ENCODE measurements at regions not wholly inside any gene's neighbourhood (a gene's known extent, or its start where the extent isn't known, plus 50 kb on each side); places are given as distances from the start of the nearest gene placed in this dataset.
"Not testable (repeated sequence)": the region's sequence is repeated elsewhere in the genome, so short reads cannot be mapped to it uniquely, and the experiment has no call there.

DNA sequence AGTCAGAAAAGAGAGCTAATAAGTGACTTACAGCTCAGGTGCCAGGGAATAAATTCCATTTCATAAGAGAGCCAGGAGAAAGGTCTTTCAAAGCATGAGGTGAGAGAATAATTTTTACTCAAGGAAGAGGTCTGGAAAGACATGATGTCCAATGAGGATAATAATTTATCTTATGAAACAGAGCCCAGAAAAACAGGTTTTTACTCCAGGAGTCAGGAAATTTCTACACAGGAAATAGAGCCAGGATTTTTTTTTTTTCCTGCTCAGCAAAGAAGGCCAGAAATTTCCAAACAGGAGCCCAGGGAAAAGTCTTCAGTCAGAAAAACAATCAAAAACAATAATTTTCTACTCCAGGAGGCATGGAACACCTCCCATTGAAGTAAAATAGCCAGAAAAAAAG is 1185.7 kb upstream of the TSPY4 start:
- no peak for DNase-seq (ENCODE audit: low read depth)

DNA sequence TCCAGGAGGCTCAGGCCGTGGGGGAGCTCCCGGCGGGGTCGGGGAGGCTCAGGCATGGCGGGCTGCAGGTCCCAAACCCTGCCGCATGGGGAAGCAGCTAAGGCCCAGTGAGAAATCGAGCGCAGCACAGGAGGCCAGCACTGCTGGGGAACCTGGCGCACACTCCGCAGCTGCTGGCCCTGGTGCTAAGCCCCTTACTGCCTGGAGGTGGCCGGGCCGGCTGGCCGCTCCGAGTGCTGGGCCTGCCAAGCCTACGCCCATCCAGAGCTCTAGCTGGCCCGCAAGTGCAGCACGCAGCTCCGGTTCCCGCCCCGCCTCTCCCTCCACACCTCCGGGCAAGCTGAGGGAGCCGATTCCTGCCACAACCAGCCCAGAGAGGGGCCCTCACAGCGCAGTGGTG is 1208.7 kb upstream of the TSPY4 start:
- no peak for DNase-seq (ENCODE audit: low read depth)

GRCh38 chrY:8125907-8126571 is 1211.2 kb upstream of the TSPY4 start:
- peak; percentile 67 for DNase-seq (ENCODE audit: low read depth)

GRCh38 chrY:8121825-8122224 is 1210.3 kb upstream of the AMELY start:
- peak; percentile 21 for DNase-seq (ENCODE audit: low read depth)

DNA sequence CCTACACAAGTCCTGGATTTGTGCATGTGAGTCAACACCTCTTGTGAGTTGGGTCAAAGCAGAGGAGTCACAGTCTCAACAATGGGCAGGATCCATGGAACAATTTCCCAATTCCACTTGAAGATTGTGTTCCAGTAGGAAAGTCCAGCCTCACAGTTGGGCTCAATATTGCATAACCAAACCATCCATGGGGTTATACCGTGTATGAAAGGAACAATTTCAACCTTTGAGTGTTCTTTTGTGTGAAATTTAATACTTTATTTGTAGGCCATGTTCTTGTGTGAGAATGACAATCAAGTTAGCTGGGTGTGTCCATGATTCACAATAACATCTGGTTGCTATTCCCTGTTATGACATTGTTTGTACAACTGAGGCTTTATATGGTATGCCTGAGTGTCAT is 1182.9 kb upstream of the AMELY start:
- DNase-seq (ENCODE audit: low read depth), result no peak

DNA sequence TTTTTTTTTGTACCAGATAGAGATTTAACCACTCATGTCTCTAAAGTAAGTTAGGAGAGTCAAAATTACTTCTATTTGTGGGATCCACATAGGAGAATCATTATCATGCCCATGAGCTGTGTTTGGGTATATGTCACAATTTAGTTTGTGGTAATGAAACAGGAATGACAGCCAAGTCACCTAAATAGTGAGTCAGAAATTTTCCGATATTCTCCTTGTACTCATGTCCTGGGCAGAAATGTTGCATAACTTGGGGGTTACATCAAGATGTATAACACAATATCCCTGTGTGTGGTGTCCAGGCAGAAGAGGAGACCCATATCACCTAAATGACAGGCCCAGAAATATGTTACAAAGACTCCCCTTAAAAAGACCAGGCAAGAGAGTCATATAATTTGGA is 1181.4 kb upstream of the AMELY start:
- DNase-seq (ENCODE audit: low read depth), result no peak

GRCh38 chrY:8085925-8086324 is 1174.4 kb upstream of the AMELY start:
- no peak for DNase-seq (ENCODE audit: low read depth)

GRCh38 chrY:8084192-8084591 is 1172.6 kb upstream of the AMELY start:
- no peak for DNase-seq (ENCODE audit: low read depth)

DNA sequence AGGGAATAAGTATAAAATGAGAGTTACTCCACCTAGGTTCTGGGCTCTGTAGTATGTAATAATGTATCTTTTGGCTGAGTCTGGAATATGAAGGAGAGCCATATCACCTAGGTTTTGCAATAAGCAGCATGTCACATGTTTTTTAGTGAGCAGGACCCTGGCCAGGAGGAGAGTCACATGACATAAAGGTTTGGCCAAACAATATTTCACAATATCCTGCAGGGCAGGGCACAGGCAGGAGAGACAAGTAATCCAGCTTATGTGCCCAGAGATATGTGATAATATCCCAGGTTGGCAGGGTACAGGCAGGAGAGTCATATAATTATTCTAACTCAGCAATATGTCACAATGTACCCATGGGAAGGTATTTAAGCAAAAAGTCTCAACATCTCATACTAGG is 1169.6 kb upstream of the AMELY start:
- DNase-seq (ENCODE audit: low read depth), result no peak

DNA sequence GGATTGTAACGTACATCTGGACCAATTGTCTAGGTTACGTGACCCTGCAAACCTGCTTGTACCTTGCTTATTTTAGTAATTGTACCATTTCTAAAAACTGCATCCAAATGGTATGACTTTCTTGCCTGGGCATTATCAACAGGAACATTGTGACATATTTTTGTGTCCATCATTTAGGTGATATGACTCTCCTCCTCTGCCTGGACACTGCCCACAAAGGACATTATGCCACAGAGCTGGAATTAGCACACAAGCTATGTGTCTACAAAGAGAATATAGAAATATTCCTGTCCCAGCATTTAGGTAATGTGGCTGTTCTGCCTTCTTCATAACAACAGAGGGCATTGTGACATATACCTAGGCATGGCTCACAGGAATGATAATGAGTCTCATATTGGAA is 1153.7 kb upstream of the AMELY start:
- DNase-seq (ENCODE audit: low read depth), result no peak

- no peak for DNase-seq (ENCODE audit: low read depth)
Measured at GRCh38 chrY:8064500-8064899, 1152.9 kb upstream of the AMELY start.

- DNase-seq (ENCODE audit: low read depth), result no peak
Measured at GRCh38 chrY:8063973-8064372, 1152.4 kb upstream of the AMELY start.

- DNase-seq (ENCODE audit: low read depth), result no peak
Measured at GRCh38 chrY:8058613-8059012, 1147.1 kb upstream of the AMELY start.

GRCh38 chrY:8051340-8051739 is 1139.8 kb upstream of the AMELY start:
- no peak for DNase-seq (ENCODE audit: low read depth)

DNA sequence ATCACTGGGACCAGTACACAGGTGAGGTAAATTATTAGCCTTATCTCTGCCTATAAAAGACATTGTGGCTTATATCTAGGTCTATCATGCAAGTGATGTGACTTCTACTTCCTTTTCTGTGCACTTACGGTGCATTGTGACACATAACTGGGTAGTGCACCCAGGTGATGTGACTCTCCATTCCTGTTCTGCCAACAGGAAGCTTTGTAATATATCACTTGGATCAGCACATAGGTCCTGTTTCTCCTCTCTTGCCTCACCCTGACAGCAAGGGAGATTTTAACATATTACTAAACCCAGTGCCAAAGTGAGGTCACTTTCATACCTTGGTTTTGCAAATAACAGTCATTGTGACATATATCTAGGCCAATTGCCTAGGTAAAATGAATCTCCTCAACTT is 1129.7 kb upstream of the AMELY start:
- no peak for DNase-seq (ENCODE audit: low read depth)

DNA sequence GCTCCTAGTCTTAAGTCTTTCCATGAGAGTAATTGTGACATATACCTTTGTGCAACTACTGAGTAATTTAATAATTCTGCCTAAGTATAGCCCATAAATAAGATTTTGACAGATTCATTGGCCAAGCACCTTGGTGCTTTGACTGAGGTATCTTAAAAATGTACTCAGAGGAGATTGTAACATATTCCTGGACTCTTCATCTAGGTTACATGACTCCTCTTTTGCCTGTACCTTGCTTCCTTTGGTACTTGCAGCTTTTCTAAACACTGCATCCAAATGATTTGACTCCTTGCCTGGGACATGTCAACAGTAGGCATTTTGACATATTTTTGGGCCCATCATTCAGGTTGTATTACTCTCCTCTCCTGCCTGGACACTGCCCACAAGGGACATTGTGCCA is 1125.0 kb upstream of the AMELY start:
- DNase-seq (ENCODE audit: low read depth), result no peak

DNA sequence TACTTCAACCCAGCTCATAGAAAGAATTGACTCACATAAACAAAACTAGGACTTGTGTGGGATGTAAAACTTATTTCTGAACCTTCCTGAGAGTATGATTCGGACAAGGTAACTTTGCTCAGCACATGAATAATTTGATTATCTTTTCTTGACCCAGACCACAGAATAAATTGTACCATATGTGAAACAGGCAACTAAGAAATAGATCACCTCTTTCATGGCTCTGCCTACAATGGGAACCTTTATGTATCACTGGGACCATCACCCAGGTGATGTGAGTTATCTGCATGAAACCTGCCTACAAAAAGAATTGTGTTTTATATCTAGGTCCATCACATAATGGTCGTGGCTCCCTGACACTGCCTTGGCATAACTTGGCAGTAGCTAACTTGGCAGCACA is 1124.1 kb upstream of the AMELY start:
- no peak for DNase-seq (ENCODE audit: low read depth)

DNA sequence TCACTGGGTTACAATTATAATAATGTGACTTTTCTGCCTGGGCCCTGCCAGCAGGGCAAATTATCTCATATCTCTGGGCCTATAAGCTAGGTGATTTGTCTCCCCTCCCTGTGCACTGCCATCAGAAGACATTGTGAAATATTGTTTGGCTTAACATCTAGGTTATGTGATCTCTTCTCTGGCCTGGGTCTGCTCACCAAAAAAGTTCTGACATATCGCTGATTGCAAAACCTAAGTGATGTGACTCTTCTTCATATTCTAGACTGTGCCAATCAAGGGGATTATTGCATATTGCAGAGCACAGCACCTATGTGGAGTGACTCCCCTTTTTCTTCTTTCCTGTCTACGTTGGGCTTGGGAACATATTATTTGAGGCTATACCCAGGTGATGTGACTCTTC is 1123.1 kb upstream of the AMELY start:
- DNase-seq (ENCODE audit: low read depth), result no peak

DNA sequence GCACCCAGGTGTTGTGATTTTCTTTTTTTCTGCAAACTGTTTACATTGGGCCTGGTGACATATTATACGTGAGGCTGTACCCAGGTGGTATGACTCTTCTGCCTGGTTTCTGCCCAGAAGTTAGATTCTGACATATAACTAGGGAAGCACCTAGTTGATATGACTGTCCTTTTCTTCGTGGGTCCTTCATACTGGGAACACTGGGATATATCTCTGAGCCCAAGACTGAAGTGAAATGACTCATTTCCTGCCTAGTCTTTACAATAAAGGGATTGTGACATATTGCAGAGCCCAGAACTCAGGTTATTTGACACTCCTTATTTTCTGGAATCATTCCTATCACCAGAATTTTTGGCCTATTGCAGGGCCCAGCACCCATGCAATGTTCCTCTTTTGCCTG is 1121.6 kb upstream of the AMELY start:
- no peak for DNase-seq (ENCODE audit: low read depth)

DNA sequence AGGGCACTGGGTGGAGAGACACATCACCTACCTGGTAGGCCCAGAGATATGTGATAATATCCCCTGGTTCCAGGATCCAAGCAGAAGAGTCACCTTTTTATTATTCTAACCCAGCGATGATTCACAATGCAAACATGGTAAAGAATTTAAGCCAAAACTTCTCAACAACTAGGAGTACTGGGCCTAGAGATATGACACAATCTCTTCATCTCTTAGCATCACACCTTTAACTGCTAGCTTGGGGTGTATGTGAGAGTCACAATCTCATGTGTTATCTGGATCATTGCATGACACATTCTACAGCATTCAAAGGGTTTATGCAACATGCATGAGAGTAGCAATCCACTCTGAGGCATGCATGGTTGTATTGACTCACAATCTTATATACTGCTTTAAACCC is 1109.0 kb upstream of the AMELY start:
- no peak for DNase-seq (ENCODE audit: low read depth)

DNA sequence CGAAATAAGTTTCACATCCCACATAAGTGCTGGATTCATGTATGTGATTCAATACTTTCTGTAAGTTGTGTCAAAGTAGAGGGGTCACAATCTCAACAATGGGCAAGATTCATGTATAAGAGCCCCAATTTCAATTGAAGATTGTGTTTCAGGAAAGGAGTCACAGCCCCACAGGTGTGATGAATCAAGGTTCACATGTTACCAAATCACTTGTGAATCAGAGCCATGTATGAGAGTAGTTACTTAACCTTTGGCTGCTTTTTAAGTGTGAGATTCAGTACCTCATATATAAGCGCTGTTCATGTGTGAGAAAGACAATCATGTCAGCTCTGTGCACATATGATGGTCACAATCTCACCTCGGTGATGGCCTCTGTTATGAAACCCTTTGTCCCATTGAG is 1100.0 kb upstream of the AMELY start:
- DNase-seq (ENCODE audit: low read depth), result no peak

DNA sequence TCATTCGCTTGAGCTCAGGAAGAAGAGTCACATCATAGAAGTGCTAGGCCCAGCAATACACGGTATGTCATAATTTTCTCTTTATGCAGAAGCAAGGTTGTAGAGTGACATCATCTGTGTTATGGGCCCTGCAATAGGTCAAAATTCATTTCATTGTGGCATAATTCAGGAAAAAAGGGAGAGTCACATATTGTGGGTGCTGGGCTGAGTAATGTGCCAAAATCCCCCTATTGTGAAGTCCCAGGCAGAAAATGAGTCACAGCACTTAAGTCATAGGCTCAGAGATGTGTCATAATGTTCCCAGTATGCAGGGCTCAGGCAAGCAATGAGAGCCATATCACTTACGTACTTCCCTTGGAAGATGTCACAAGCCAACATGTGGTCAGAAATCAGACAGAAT is 1092.6 kb upstream of the AMELY start:
- peak; percentile 0 for DNase-seq (ENCODE audit: low read depth)

DNA sequence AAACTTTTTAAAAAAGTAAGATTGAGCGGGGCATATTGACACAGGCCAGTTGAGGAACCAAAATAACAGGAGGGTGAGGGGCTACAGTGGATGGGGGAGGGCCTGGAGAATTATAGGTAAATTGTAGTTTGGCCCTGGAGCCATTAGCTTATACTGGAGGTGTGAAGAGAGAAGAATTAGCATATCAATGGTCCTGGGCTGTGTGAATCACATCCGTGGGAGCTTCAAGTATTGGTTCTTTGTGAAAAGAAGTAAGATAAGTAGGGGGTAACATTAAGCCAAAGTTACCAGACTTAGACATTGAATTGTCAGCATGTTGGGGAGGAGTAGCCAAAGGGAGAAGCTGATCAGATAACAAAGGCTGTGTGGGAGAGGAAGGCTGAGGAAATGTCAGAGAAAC is 1085.2 kb upstream of the AMELY start:
- DNase-seq (ENCODE audit: low read depth), result no peak

DNA sequence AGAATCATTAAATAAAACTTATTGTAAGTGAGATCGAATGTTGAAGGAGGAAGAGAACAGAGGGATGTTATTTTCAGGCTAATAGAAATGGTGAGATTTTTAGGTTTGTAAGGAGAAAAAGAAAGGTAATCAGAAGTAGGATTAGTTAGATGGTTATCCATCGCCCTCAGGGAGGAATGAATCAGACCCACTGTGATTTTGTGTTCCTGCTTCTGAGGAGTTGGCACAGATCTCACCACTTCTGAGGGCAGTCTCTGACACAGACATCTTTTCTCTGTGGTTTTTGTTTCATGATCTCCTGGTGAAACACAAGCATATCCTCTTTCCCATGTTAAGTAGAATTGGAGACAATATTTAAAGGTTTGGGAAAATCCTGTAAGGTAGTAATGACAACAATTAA is 1083.2 kb upstream of the AMELY start:
- not testable (repeated sequence) for DNase-seq (ENCODE audit: low read depth)

- DNase-seq (ENCODE audit: low read depth), result no peak
Measured at GRCh38 chrY:7979770-7980169, 1068.2 kb upstream of the AMELY start.
